GM23338 (cell line): ENCODE measurements at regions not wholly inside any gene's neighbourhood (a gene's known extent, or its start where the extent isn't known, plus 50 kb on each side); places are given as distances from the start of the nearest gene placed in this dataset.

Experiments used
- ATAC-seq: fragments of 200-7000 bp; cut with Tn5 transposase; 3 replicates; pipeline ENCODE4 v1.9.1; 2020
- DNase-seq: peaks from one replicate; pipeline ENCODE4 v3.0.0-alpha.2; 2015; ENCODE audit warnings: low spot score
- H2AFZ ChIP-seq: fragments of 200-600 bp; sonication (generic); 2 replicates; pipeline ENCODE4 v1.8.0; 2016; ENCODE audit warnings: antibody characterized with exemption, mild to moderate bottlenecking, moderate library complexity
- H3F3A ChIP-seq: fragments of 200-600 bp; sonication (generic); replicated peaks from 2 replicates; pipeline ENCODE4 v1.8.0; 2017; ENCODE audit warnings: antibody characterized with exemption, mixed run types, low read depth
- H3K27ac ChIP-seq: fragments of 200-600 bp; sonication (generic); 2 replicates; pipeline ENCODE4 v1.6.1; 2016; ENCODE audit warnings: low read depth
- H3K27me3 ChIP-seq: fragments of 200-600 bp; sonication (generic); 2 replicates; pipeline ENCODE4 v1.8.0; 2016; ENCODE audit warnings: mild to moderate bottlenecking, mixed run types, moderate library complexity; ENCODE audit not compliant: insufficient read depth
- H3K36me3 ChIP-seq: fragments of 200-600 bp; sonication (generic); 2 replicates; pipeline ENCODE4 v1.8.0; 2016; ENCODE audit warnings: mild to moderate bottlenecking; ENCODE audit not compliant: insufficient read depth
- H3K4me1 ChIP-seq: fragments of 200-600 bp; sonication (generic); 2 replicates; pipeline ENCODE4 v1.8.0; 2016; ENCODE audit warnings: mild to moderate bottlenecking, moderate library complexity; ENCODE audit not compliant: insufficient read depth
- H3K4me2 ChIP-seq: fragments of 200-600 bp; sonication (generic); 2 replicates; pipeline ENCODE4 v1.7.1; 2017; ENCODE audit warnings: mixed run types
- H3K4me3 ChIP-seq: fragments of 200-600 bp; sonication (generic); 2 replicates; pipeline ENCODE4 v1.6.1; 2016; ENCODE audit warnings: mixed run types
- H3K79me2 ChIP-seq: fragments of 200-600 bp; sonication (generic); replicated peaks from 2 replicates; pipeline ENCODE4 v1.8.0; 2017; ENCODE audit warnings: mild to moderate bottlenecking; ENCODE audit not compliant: insufficient read depth
- H3K9me2 ChIP-seq: fragments of 200-600 bp; sonication (generic); 2 replicates; pipeline ENCODE4 v1.8.0; 2017; ENCODE audit not compliant: insufficient read depth
- H4K20me1 ChIP-seq: fragments of 200-600 bp; sonication (generic); replicated peaks from 2 replicates; pipeline ENCODE4 v1.8.0; 2017; ENCODE audit warnings: mild to moderate bottlenecking; ENCODE audit not compliant: insufficient read depth
- H3K27ac Mint-ChIP-seq: 2 replicates; pipeline ENCODE4 v1.8.0; 2020; ENCODE audit warnings: inconsistent platforms, mild to moderate bottlenecking, moderate library complexity, mixed read lengths
- H3K27me3 Mint-ChIP-seq: 3 replicates; pipeline ENCODE4 v1.8.0; 2022; ENCODE audit warnings: low read depth, mild to moderate bottlenecking, moderate library complexity, mixed read lengths, inconsistent platforms; ENCODE audit not compliant: insufficient read depth, poor library complexity
- H3K36me3 Mint-ChIP-seq: 3 replicates; pipeline ENCODE4 v1.8.0; 2021; ENCODE audit warnings: low read depth, mild to moderate bottlenecking, inconsistent platforms, moderate library complexity, mixed read lengths
- H3K4me1 Mint-ChIP-seq: 3 replicates; pipeline ENCODE4 v1.8.0; 2020; ENCODE audit warnings: mild to moderate bottlenecking, inconsistent platforms, mixed read lengths
- H3K4me3 Mint-ChIP-seq: 3 replicates; pipeline ENCODE4 v1.8.0; 2021; ENCODE audit warnings: moderate library complexity, mild to moderate bottlenecking, inconsistent platforms, mixed read lengths
- H3K9me3 Mint-ChIP-seq: 3 replicates; pipeline ENCODE4 v1.8.0; 2020; ENCODE audit warnings: moderate library complexity, mild to moderate bottlenecking, inconsistent platforms, mixed read lengths
- CREB1 ChIP-seq: fragments of 250-450 bp; sonication (Bioruptor Pico); IDR thresholded peaks from 2 replicates; pipeline ENCODE4 v1.5.0; 2020; ENCODE audit warnings: low read depth, mild to moderate bottlenecking, moderate library complexity
- CTCF ChIP-seq, 2 experiments: fragments of 200-600 bp in 1 of 2; sonication (generic) in 1 of 2; conservative IDR thresholded peaks; 2 replicates each; pipeline versions ENCODE4 v1.5.1 to v1.6.1; 2016 to 2017; ENCODE audit warnings: antibody characterized with exemption in 2 of 2, low read depth in 2 of 2, mild to moderate bottlenecking in 2 of 2, moderate library complexity in 1 of 2
- ETS1 ChIP-seq: IDR thresholded peaks from 2 replicates; pipeline ENCODE4 v1.6.1; 2016; ENCODE audit warnings: antibody characterized with exemption
- EZH2phosphoT487 ChIP-seq: fragments of 200-600 bp; sonication (generic); IDR thresholded peaks from one replicate; pipeline ENCODE4 v1.8.1; 2018; ENCODE audit warnings: antibody characterized with exemption; ENCODE audit not compliant: unreplicated experiment
- JUNB ChIP-seq: IDR thresholded peaks from one replicate; pipeline ENCODE4 v1.6.1; 2016; ENCODE audit warnings: antibody characterized with exemption; ENCODE audit not compliant: unreplicated experiment
- POLR2AphosphoS5 ChIP-seq: IDR thresholded peaks from 2 replicates; pipeline ENCODE4 v1.6.1; 2016; ENCODE audit warnings: antibody characterized with exemption, low read depth
- REST ChIP-seq: IDR thresholded peaks from one replicate; pipeline ENCODE4 v1.6.1; 2018; ENCODE audit warnings: antibody characterized with exemption; ENCODE audit not compliant: unreplicated experiment
- ZNF114 ChIP-seq: fragments of 250-450 bp; sonication (Bioruptor Pico); IDR thresholded peaks from 2 replicates; pipeline ENCODE4 v1.5.0; 2020; ENCODE audit warnings: mild to moderate bottlenecking, moderate library complexity
- ZNF462 ChIP-seq: fragments of 250-450 bp; sonication (Bioruptor Pico); IDR thresholded peaks from 2 replicates; pipeline ENCODE4 v1.5.0; 2020; ENCODE audit warnings: mild to moderate bottlenecking, moderate library complexity

DNA sequence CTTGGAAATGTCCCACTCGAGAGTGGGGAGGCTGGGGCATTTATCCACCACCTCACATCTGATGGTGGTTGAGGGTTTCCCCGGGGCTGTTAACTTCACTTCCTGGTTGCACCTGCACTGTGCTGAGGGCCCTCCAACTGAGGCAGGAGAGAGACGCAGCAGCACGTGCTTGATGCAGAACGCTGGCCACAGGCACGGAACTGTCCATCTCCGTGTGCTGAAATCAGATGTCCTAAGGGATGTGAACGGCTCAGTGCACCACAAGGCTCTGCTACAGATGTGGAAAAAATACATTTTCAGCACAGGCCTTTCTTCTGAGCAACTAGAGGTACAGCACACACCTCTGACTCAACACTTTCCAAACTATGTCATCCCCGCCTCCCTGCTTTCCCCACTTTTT lies 114.8 kb upstream of the C16orf82 start:
- no peak overlapping the region for H3K4me3 Mint-ChIP-seq
- Histone ChIP-seq H3K4me3 (no peak overlapping the region), H3K4me2 (no peak overlapping the region), H3F3A (no peaks in the 10 kb centered on the region), H2AFZ (no peak overlapping the region), H3K79me2 (no peaks in the 10 kb centered on the region), H3K36me3 (no peaks in the 10 kb centered on the region), H3K9me2 (no peaks in the 10 kb centered on the region), H3K4me1 (no peaks in the 10 kb centered on the region), H4K20me1 (no peaks in the 10 kb centered on the region), H3K27ac (no peak overlapping the region), H3K27me3 (no peaks in the 10 kb centered on the region)
- H3K27me3 Mint-ChIP-seq: peaks cover 5% of the 10 kb centered on the region
- no peaks in the 10 kb centered on the region for H3K4me1 Mint-ChIP-seq
- H3K27ac Mint-ChIP-seq: no peak overlapping the region
- H3K9me3 Mint-ChIP-seq: peaks cover 86% of the 10 kb centered on the region
- no peak for DNase-seq
- peaks cover 12% of the 10 kb centered on the region for H3K36me3 Mint-ChIP-seq
- TF ChIP-seq JUNB (no peak), REST (peak; percentile 62)
- peak; percentile 48; the same call in 1 of the 3 replicates for ATAC-seq

GRCh38 chr16:26952411-26952810 lies 114.3 kb upstream of the C16orf82 start:
- peaks cover 87% of the 10 kb centered on the region for H3K9me3 Mint-ChIP-seq
- H3K4me3 ChIP-seq: no peak overlapping the region
- ATAC-seq (peak; percentile 88), DNase-seq (peak; percentile 43)
- TF ChIP-seq ZNF114 (CRISPR knock-in tag) (no peak), CTCF (conservative IDR thresholded peaks at IDR 0.05; ENCODE audit: low read depth in 2 of 2) (peak; percentile 24 to 32; a peak in 3 of 4 replicates), POLR2AphosphoS5 (no peak), CREB1 (CRISPR knock-in tag) (no peak), EZH2phosphoT487 (no peak), ZNF462 (CRISPR knock-in tag) (no peak), ETS1 (no peak)
- no peaks in the 10 kb centered on the region for H3K27me3 ChIP-seq
- no peak overlapping the region for H3K27ac ChIP-seq
- H3K27me3 Mint-ChIP-seq: peaks cover 5% of the 10 kb centered on the region
- H3K9me2 ChIP-seq: no peaks in the 10 kb centered on the region
- H3K27ac Mint-ChIP-seq: no peak overlapping the region
- H3F3A ChIP-seq: no peaks in the 10 kb centered on the region
- H2AFZ ChIP-seq: no peak overlapping the region
- no peak overlapping the region for H3K4me3 Mint-ChIP-seq
- H3K4me2 ChIP-seq: no peak overlapping the region
- H3K36me3 ChIP-seq: no peaks in the 10 kb centered on the region
- peaks cover 11% of the 10 kb centered on the region for H3K36me3 Mint-ChIP-seq
- H3K4me1 Mint-ChIP-seq: no peaks in the 10 kb centered on the region
- H3K4me1 ChIP-seq: no peaks in the 10 kb centered on the region
- no peaks in the 10 kb centered on the region for H3K79me2 ChIP-seq
- no peaks in the 10 kb centered on the region for H4K20me1 ChIP-seq
